NCI-H748 (cell line): ENCODE measurements at regions not wholly inside any gene's neighbourhood (a gene's known extent, or its start where the extent isn't known, plus 50 kb on each side); places are given as distances from the start of the nearest gene placed in this dataset.
A peak's percentile ranks its signal among the peaks of the same experiment; 100 is the strongest.
"Not testable (repeated sequence)": the region's sequence is repeated elsewhere in the genome, so short reads cannot be mapped to it uniquely, and the experiment has no call there.

Source experiments
- DNase-seq: peaks from one replicate; lab custom pipeline; 2025; ENCODE audit not compliant: unreplicated experiment; lab: John Stamatoyannopoulos, UW

DNA sequence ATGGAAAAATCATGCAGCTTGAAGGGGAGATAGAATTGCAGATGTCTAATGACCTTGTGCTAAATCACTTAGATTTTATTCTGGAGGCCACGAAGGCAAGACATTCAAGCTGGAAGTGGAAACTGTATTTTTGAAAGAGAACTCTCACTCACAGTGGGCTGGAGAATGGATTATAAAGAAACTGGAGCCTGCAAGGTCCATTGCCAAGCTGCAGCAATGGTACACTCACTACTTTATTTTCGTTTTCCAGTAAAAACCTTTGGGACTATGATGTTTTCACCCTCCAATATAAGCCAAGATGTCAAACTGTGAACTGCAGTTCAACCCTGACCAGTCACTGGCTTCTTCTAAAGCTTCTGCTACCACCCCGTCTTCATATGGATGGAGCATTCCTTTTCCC lies 62.0 kb downstream of the SKIDA1 start:
- no peak for DNase-seq

DNA sequence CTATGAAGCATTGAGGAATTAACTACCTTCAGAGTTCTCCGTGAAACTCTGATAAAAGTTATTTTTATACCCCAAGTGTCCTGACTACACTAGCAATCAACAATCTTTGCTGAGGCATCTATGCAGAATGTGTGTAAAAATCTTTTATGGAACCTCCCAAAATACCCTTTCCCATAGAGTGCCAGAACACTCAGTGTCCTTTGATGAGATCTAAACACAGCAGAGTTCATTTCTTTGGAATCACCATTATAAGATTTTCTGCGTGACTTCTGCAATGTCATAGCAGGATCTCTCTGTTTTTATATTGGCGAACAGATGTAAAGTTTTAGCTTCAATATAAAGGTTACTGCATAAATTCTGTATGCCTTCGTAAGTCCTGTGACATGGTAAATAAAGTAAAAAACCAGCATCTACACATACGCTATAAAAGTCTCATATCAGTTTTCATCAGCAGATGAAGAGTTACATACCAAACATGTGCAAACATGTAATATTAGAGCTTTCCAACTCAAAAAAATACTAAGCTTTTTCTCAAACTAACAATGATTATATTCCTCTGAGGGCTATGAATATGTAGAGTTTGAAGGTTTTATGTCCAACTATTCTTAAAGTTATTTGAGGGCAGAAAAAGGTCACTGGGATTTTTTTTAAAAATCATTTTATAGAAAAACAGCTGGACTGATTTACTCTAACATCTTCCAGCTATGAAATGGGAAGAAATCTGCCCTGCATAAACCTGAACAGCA lies 67.2 kb downstream of the SKIDA1 start:
- no peak for DNase-seq

DNA sequence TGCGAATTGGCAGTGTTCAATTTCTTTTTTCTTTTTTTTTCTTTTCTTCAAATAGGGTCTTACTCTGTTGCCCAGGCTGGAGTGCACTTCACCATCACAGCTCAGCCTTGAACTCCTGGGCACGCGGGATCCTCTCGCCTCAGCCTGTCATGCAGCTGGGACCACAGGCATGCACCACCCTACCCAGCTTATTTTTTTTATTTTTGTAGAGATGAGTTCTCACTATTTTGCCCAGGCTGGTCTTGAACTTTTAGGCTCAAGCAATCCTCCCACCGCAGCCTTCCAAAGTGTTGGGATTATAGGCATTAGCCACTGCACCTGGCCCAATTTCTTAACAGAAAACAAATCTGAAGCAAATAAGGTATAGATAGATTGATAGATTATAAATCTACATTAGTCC lies 69.3 kb downstream of the SKIDA1 start:
- DNase-seq = no peak

DNA sequence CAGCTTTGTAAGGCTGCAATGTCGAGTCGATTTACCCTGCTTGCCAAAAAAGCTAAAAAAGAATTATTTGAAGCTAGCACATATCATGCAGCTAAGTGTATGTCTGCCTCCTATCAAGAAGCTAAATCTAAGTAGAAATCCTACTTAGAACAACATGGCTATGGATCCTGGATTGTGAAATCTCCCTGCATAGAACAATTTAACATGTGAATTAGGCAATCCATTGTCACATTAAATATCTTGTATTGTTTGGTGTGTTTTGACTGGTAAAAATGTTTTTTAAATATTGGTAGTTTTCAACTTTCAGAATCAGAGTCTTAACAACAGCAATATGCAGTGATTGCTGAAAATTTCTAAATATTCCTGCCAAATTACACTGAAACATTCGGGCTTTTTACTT lies 73.3 kb downstream of the SKIDA1 start:
- no peak for DNase-seq

DNA sequence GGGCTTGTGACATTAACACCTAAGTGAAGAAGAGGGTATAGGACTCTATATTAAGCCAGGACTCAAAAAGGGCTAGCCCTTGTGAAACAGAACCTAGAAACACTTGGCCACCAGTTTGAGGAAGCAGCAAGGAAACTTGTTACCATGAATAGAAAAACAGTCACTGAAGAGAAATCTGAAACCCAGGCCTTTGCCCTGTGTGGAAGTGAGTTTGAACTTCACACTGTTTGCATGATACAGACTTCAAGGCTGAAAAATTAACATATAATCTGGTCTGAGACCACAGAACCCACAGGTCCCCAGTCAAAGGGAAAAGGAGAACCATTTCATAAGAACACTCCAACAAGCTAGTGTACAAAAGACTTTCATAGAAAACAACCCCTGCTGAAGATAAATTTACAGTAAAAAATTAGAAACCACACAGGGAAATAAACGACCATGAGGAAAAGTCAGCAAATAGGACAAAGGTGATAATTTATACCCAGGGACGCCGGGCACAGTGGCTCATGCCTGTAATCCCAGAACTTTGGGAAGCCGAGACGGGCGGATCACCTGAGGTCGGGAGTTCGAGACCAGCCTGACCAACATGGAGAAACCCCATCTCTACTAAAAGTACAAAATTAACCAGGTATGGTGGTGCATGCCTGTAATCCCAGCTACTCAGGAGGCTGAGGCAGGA lies 76.1 kb downstream of the SKIDA1 start:
- no peak for DNase-seq

DNA sequence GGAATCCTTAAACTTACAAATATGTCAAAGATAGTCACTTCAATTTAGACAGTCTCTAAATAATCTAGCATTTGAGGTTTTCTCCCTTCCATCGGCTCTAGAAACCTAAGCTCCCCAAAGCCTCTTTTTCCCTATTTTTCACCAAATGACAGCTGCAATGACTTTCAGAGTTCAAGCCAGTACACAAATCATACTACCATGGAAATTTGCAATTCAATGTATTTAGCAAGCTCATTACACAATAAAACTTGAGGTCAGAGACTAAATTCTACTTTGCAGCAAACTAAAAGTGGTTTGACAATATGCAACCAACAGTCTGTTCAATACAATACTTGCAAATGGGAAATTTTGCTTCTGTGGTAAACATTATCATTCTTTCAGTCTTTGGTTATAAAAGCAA lies 80.3 kb downstream of the SKIDA1 start:
- no peak for DNase-seq

DNA sequence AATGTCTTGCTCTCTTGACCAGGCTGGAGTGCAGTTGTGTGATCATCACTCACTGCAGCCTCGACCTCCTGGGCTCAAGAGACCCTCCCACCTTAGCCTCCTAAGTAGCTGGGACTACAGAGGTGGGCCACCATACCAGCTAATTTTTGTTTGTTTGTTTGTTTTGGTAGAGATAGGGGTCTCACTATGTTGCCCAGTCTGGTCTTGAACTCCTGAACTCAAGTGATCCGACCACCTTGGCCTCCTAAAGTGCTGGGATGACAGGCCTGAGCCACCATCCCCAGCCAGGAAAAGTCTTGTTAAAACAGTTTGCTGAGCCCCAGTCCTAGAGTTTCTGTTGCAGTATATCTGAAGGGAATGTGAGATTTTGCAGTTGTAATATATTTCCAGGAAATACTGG lies 83.9 kb downstream of the SKIDA1 start:
- DNase-seq = no peak

DNA sequence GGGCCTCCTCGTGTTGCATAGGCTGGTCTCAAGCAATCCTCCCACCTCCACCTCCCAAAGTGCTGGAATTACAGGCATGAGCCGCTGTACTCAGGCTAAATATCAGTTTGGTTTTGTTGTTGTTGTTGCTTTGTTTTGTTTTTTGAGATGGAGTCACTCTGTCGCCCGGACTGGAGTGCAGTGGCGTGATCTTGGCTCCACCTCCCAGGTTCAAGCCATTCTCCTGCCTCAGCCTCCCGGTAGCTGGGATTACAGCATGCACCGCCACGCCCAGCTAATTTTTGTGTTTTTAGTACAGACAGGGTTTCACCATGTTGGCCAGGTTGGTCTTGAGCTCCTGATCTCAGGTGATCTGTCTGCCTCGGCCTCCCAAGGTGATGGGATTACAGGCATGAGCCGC lies 86.6 kb downstream of the SKIDA1 start:
- not testable (repeated sequence) for DNase-seq

DNA sequence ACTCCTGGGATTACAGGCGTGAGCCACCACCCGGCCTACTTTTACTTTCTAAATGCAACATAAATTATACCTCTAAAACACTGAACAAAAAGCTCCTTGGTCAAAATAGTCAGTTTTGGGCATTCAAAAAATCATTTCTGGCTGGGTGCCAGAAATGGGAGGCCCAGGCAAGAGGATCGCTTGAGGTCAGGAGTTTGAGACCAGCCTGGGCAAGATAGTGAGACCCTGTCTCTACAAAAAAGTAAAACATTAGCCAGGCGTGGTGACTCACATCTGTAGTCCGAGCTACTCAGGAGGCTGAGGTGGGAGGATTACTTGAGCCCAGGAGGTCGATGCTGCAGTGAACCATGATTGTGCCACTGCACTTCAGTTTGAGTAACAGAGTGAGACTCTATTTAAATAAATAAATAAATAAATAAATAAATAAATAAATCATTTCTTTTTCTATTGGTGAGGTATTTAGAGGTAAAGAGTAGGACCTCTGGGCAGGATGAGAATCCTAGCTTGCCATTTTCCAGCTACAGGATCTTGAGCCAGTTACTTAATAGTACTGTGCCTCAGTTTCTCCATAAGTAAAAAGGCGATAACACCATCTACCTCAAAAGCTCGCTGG lies 87.6 kb downstream of the SKIDA1 start:
- no peak for DNase-seq

DNA sequence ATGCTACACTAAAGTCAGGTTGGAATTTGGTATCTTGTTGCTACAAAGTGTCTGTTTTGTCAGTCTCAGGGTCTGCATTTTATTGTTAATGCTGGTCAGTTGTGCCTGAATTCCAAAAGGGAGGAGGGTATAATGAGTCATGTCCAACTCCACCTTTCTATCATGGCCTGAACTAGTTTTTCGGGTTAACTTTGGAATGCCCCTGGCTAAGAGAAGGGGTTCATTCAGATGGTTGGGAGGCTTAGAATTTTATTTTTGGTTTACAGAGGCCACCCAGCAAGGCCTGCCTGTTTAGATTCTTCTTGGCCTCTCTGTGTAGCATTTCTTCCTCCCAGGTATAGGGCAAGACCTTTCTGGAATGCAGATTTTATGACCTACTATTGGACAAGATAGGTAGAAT lies 93.2 kb downstream of the SKIDA1 start:
- no peak for DNase-seq

DNA sequence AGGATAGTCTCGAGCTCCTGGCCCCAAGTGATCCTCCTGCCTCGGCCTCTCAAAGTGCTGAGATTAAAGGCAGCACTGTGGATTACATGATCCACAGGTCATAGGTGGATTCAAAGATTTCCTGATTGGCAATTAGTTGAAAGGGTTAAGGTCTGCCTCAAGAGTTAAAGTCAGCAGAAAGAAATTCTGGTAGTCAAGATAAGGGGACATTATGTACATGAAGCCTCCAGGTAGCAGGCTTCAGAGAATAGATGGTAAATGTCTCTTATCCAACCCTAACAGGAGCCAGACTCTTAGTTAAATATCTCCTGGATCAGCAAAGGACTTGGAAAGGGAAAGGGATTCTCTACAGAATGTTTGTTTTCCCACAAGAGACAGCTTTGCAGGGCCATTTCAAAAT lies 93.7 kb downstream of the SKIDA1 start:
- DNase-seq = no peak

DNA sequence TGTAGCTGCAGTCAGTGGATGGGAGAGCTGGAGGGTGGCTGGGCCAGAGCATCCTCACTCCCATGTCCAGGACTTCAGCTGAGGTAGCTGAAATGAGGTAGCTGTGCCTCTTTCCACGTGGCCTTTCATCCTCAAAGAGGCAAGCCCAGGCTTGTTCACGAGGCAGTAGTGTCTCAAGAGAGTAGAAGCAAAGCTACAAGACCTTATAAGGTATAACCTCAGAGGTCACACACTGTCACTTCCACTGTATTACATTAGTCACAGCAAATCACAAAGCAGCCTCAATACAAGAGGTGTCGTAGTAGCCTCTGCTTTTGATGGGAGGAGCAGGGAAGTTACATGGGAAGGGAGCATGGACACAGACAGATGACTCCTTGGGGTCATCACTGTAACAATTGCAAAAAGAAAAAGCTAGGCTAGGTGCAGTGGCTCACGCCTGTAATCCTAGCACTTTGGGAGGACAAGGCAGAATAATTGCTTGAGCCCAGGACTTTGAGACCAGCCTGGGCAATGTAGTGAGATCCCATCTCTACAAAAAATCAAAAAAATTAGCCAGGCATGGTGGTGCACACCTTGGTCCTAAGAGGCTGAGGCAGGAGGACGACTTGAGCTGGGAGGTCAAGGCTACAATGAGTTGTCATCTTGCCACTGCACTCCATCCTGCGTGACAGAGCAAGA lies 97.5 kb downstream of the SKIDA1 start:
- peak; percentile 3 for DNase-seq

DNA sequence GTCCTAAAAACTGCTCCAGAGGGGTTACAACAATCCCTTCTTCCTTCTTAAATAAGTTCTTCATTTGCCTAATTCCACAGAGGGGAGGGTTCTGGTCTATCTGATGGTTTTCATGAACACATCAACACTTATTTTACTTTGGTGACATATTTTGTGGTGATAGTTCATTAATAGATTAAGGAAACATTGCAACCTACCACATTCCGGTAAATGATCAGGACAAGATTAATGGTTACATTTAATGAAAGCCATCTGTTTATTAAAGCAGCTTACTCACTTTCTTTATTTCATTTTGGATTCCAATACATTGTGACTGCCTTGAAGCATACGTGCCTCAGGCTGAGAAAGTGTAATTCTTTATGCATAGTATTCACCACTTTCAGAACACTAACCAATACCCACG lies 101.0 kb downstream of the SKIDA1 start:
- DNase-seq = no peak

DNA sequence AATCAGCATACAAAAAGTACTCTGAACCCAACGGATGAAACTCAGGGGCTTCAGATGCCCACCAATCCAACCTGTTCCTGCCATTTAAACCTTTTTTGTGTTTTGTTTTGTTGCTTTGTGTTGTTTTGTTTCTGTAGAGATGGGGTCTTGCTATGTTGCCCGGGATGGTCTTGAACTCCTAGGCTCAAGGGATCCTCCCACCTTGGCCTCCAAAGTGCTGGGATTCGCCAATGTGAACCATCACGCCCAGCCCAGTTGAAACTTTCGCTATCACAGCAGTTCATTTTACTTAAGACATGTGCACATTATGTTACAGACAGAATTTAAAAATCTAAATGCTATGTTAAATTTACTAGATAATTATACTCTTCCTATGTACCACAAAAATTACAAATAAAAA lies 101.6 kb downstream of the SKIDA1 start:
- no peak for DNase-seq

DNA sequence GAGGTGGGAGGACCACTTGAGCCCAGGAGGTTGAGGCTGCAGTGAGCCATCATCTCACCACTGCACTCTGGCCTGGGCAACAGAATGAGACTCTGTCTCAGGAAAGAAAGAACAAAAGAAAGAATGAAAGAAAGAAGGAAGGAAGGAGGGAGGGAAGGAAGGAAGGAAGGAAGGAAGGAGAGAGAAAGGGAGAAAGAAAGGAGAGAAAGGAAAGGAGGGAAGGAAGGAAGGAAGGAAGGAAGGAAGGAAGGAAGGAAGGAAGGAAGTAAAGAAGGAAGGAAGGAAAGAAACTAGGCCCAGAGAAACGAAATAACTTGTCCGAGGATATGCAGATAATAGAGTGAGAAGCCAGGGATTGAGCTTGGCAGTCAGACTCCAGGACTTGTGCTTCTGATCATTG lies 102.1 kb downstream of the SKIDA1 start:
- DNase-seq = no peak

DNA sequence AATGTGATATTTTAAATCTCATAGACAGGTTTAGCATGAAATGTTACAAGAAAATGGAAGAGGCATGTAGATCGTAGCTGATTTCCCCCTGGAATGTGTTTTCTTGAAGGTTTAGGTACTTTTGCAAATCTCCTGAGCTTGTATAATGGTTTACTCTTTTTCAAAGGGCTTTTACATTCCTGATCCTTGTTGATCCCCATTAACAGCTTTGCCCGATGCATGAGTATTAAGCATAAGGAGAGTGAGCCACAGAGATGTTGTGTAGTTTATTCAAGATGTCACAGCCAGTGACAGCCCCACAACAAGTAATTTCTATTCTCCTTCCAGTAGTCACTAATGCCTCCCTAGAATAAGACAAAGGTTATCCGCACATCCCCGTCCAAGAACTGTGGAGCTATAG lies 103.7 kb downstream of the SKIDA1 start:
- DNase-seq = no peak

DNA sequence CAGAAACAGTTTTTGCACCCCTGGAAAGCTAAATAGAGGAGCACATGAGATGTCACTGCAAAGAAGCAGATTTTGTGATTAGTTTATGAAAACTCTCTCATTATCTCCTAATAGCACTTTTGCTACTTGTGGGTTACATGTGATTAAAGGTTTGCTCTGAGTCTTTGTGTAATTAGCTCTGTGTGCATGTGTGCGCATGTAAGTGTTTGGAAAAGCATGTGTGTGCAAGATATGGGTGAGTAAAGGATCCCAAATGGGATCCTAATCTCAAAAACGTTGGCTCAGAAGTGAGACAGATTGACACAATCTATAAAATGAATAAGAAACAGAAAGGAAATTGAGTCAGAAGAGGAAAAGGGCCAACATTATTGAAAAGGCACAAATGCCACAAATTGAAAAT lies 104.5 kb downstream of the SKIDA1 start:
- no peak for DNase-seq

DNA sequence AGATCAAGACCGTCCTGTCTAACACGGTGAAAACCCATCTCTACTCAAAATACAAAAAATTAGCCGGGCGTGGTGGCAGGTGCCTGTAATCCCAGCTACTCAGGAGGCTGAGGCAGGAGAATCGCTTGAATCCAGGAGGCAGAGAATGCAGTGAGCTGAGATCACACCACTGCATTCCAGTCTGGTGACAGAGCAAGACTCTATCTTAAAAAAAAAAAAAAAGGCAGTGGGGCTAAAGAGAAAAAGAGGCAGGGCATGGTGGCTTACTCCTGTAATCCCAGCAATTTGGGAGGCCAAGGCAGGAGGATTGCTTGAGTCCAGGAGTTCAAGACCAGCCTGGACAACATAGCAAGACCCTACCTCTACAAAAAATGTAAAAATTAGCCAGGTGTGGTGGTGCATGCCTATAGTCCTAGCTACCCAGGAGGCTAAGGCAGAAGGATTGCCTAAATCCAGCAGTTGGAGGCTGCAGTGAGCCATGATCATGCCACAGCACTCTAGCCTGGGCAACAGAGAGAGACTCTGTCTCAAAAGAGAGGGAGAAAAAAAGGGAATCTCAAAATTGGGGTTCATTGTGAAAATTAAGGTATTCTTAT lies 106.4 kb downstream of the SKIDA1 start:
- DNase-seq = not testable (repeated sequence)

DNA sequence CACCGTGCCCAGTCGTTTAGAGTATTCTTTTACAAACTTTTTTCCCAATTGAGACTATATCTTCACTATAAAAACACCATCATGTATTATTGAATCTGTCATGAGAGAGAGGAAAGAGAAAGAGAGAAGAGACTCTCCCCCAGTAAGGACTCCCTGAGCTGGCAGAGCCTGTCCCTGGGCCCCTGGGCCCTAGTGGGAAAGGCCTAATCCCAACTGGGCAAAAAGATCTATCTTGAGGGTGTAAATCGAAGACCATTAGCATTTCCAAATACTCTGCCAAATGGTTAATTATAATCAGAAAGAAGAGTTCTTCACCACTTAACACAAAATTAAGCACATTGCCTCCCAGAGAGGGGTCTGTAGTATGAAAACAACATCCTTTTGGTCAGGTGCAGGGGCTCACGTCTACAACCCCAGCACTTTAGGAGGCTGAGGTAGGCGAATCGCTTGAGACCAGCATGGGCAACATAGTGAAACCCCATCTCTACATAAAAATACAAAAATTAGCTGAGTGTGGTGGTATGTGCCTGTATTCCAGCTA lies 108.2 kb downstream of the SKIDA1 start:
- DNase-seq = no peak

DNA sequence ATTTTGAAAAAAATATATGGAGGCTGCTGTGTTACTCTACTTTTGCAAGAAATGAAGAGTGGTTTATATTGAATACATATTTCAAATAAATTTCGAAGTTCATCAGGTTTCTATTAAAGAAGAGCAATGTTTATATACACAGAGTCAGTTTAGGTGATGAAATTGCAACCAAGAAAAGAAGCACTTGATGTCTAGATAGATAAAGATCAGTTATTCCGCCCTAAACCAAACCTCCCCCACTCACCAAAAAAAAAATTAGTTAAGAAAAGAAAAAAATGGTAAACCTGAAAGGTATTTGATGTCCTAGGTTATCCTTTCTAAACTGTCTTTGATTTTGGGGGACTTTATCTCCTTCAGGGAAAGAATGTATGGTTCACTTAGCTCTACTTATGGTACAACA lies 111.8 kb downstream of the SKIDA1 start:
- DNase-seq = no peak

DNA sequence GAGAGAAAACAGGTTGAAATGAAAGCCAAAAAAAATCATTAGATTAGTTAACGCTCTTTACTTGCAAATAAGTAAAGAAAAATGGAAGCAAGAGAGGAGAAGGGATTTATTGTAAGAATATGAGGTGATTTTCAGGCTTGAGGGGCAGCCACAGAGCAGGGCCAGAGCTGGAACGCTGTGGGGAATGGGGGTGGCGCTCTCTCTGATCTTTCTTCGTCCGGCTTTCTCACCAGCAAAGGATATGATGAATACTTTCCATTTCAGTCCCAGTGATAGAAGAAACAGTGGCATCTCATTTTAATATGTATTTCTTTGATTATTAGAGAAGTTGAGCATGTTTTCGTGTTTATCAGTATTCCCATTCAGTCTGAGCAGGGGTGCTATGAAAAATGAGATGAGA lies 112.2 kb downstream of the SKIDA1 start:
- DNase-seq = no peak
